T-helper 17 cell (primary cell): ENCODE measurements at regions not wholly inside any gene's neighbourhood (a gene's known extent, or its start where the extent isn't known, plus 50 kb on each side); places are given as distances from the start of the nearest gene placed in this dataset.

ENCODE experiments used
- ATAC-seq: fragments of 150-1000 bp; cut with Tn5 transposase; 2 replicates; pipeline ENCODE4 v1.10.0; 2021; ENCODE audit warnings: mild to moderate bottlenecking, moderate library complexity
- DNase-seq, 3 donors: peaks; one replicate each; pipeline versions ENCODE4 v3.0.0 to v3.0.0-alpha.2; 2020 to 2021
- H3K9me3 ChIP-seq: one replicate; pipeline ENCODE4 v1.7.0; 2013; ENCODE audit warnings: low read length, mild to moderate bottlenecking; ENCODE audit not compliant: control insufficient read depth, poor library complexity, severe bottlenecking
- H3K27ac Mint-ChIP-seq: one replicate; pipeline ENCODE4 v1.8.0; 2022; ENCODE audit warnings: mild to moderate bottlenecking, moderate library complexity, mixed read lengths
- H3K27me3 Mint-ChIP-seq: one replicate; pipeline ENCODE4 v1.8.0; 2022; ENCODE audit warnings: mixed read lengths
- H3K36me3 Mint-ChIP-seq: one replicate; pipeline ENCODE4 v1.8.0; 2022; ENCODE audit warnings: low read depth, mixed read lengths
- H3K4me1 Mint-ChIP-seq: one replicate; pipeline ENCODE4 v1.8.0; 2022; ENCODE audit warnings: mild to moderate bottlenecking, mixed read lengths
- H3K4me3 Mint-ChIP-seq: one replicate; pipeline ENCODE4 v1.8.0; 2022; ENCODE audit warnings: mild to moderate bottlenecking, moderate library complexity, mixed read lengths

- no peaks in the 10 kb centered on the region for H3K9me3 ChIP-seq
- no peak overlapping the region for H3K4me3 Mint-ChIP-seq
- H3K36me3 Mint-ChIP-seq = no peaks in the 10 kb centered on the region
- ATAC-seq (no peak), DNase-seq (no peak)
- no peaks in the 10 kb centered on the region for H3K27me3 Mint-ChIP-seq
- no peak overlapping the region for H3K27ac Mint-ChIP-seq
- H3K4me1 Mint-ChIP-seq = no peaks in the 10 kb centered on the region
These were observed 703.8 kb upstream of the KIF2B start for GRCh38 chr17:53118948-53119347.

DNA sequence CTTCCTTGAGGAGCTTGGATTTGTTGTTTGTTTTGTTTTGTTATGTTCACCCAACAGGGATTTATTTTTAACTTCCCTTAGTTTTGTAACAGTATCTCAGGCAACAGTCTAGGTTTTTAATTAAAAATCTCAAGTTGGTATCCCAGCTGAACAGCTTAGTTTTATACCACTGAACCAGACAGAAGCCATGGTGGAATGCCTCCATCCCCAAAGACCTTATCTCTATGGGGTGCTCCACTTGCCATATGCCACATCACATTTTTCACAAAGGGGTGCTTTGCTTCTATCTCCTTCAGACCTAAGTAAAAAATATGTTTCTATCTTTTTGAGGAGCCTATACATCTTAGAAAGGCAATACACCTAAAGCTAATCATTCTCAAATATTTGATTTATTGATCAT is 715.8 kb upstream of the KIF2B start:
- Mint-ChIP-seq H3K4me3 (no peak overlapping the region), H3K36me3 (no peaks in the 10 kb centered on the region), H3K27me3 (no peaks in the 10 kb centered on the region), H3K27ac (no peak overlapping the region), H3K4me1 (no peaks in the 10 kb centered on the region)
- no peaks in the 10 kb centered on the region for H3K9me3 ChIP-seq
- DNase-seq (no peak), ATAC-seq (no peak)

GRCh38 chr17:53101706-53102105 is 721.0 kb upstream of the KIF2B start:
- no peaks in the 10 kb centered on the region for H3K36me3 Mint-ChIP-seq

GRCh38 chr17:53100126-53100525 is 722.6 kb upstream of the KIF2B start:
- no peak for ATAC-seq
- no peak for DNase-seq
- no peak overlapping the region for H3K4me3 Mint-ChIP-seq
- no peaks in the 10 kb centered on the region for H3K9me3 ChIP-seq
- H3K36me3 Mint-ChIP-seq = no peaks in the 10 kb centered on the region
- no peaks in the 10 kb centered on the region for H3K27me3 Mint-ChIP-seq
- H3K4me1 Mint-ChIP-seq = no peaks in the 10 kb centered on the region
- H3K27ac Mint-ChIP-seq = no peak overlapping the region

More at GRCh38 chr17:53101706-53102105, 721.0 kb upstream of the KIF2B start:
- no peaks in the 10 kb centered on the region for H3K9me3 ChIP-seq
- Mint-ChIP-seq H3K4me3 (no peak overlapping the region), H3K4me1 (no peaks in the 10 kb centered on the region), H3K27ac (no peak overlapping the region), H3K27me3 (no peaks in the 10 kb centered on the region)
- no peak for DNase-seq
- ATAC-seq = no peak

DNA sequence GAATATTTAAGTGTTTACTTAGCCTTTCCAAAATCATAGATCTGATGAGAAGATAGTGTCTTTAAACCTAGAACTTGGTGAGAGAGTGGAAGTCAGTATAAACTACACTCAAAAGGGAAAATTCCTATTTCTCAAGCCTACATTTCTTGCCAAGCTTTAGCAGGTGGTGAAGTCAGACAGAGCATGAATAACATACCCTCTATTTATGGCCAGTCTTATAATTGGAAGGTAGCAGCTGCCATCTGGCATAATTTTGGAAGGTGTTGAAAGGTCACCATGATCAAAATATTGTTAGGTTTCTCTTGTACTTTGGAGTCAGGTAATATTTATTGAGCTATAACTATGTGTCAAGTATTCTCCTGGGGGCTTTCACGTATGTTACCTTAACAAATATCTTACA is 729.3 kb upstream of the KIF2B start:
- Mint-ChIP-seq H3K27me3 (no peaks in the 10 kb centered on the region), H3K4me1 (no peaks in the 10 kb centered on the region), H3K36me3 (no peaks in the 10 kb centered on the region), H3K27ac (no peak overlapping the region), H3K4me3 (no peak overlapping the region)
- H3K9me3 ChIP-seq = no peaks in the 10 kb centered on the region
- no peak for DNase-seq
- ATAC-seq = no peak

DNA sequence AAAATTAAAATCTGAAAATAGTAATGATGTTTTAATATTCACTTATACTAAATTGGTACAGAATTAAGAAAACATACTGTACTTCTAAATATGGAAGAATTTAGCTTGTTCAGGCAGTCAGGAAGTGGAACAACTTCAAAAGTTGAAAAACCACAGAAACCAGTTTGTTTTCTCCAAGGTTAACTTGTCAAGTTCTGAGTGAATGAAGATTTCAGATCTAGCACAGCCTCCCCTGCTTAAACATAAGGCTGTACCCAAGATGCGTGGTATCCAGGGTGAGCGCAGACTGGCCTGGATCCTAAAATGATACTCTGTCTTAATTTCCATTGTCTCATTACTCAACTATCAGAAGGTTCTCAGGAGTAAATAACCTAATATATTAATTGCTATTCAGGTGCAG is 730.7 kb upstream of the KIF2B start:
- ATAC-seq (no peak), DNase-seq (no peak)
- Mint-ChIP-seq H3K4me3 (no peak overlapping the region), H3K27ac (no peak overlapping the region), H3K4me1 (no peaks in the 10 kb centered on the region), H3K27me3 (no peaks in the 10 kb centered on the region), H3K36me3 (no peaks in the 10 kb centered on the region)
- H3K9me3 ChIP-seq = no peaks in the 10 kb centered on the region

GRCh38 chr17:53090770-53091169 is 732.0 kb upstream of the KIF2B start:
- no peaks in the 10 kb centered on the region for H3K4me1 Mint-ChIP-seq
- DNase-seq (no peak), ATAC-seq (no peak)
- no peaks in the 10 kb centered on the region for H3K27me3 Mint-ChIP-seq
- H3K4me3 Mint-ChIP-seq = no peak overlapping the region
- H3K27ac Mint-ChIP-seq = no peak overlapping the region
- no peaks in the 10 kb centered on the region for H3K36me3 Mint-ChIP-seq
- H3K9me3 ChIP-seq = no peaks in the 10 kb centered on the region

- H3K9me3 ChIP-seq = no peaks in the 10 kb centered on the region
- Mint-ChIP-seq H3K36me3 (no peaks in the 10 kb centered on the region), H3K4me1 (no peaks in the 10 kb centered on the region), H3K27ac (no peak overlapping the region), H3K27me3 (no peaks in the 10 kb centered on the region), H3K4me3 (no peak overlapping the region)
- ATAC-seq (no peak), DNase-seq (no peak)
These were observed 734.2 kb upstream of the KIF2B start for GRCh38 chr17:53088481-53088880.

- Mint-ChIP-seq H3K4me3 (no peak overlapping the region), H3K36me3 (no peaks in the 10 kb centered on the region), H3K27me3 (no peaks in the 10 kb centered on the region), H3K4me1 (no peaks in the 10 kb centered on the region), H3K27ac (no peak overlapping the region)
- DNase-seq (no peak), ATAC-seq (no peak)
- no peaks in the 10 kb centered on the region for H3K9me3 ChIP-seq
These were observed 761.3 kb upstream of the KIF2B start for GRCh38 chr17:53061446-53061845.

DNA sequence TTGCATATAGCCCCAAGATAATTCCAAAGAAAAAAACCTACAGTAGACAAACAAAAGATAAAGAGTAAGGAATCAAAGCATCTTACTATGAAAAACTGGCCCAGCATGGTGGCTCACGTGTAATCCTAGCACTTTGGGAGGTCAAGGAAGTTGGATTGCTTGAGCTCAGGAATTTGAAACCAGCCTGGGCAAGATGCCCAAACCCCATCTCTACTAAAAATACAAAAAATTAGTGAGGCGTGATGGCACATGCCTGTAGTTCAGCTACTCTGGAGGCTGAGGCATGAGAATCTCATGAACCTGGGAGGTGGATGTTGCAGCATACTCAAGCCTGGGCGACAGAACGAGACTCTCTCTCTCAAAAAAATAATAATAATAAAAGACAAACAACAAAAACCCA is 764.7 kb upstream of the KIF2B start:
- no peaks in the 10 kb centered on the region for H3K9me3 ChIP-seq
- H3K4me3 Mint-ChIP-seq = no peak overlapping the region
- DNase-seq (no peak), ATAC-seq (no peak)
- H3K27me3 Mint-ChIP-seq = no peaks in the 10 kb centered on the region
- no peaks in the 10 kb centered on the region for H3K4me1 Mint-ChIP-seq
- H3K36me3 Mint-ChIP-seq = no peaks in the 10 kb centered on the region
- H3K27ac Mint-ChIP-seq = no peak overlapping the region

DNA sequence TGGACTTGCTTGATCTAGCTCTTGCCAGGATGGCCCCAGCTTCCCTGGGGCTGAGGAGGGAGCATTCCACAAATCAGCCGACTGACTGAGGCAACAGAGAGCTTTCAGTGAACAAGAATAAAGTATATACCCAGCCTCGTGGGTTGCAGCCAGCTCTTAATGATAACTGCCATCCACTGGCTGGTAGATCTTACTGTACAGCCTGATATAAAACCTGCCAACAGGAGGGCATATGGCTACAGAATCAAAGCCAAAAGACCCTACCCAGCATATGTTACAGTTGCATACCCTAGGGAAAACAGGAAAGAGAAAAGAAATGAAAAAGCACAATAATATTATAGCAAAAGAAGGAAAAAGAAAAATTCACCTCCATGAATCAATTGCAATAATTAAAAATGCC is 775.9 kb upstream of the KIF2B start:
- Mint-ChIP-seq H3K4me3 (no peak overlapping the region), H3K36me3 (no peaks in the 10 kb centered on the region), H3K27me3 (no peaks in the 10 kb centered on the region), H3K27ac (no peak overlapping the region), H3K4me1 (no peaks in the 10 kb centered on the region)
- no peak for DNase-seq
- no peaks in the 10 kb centered on the region for H3K9me3 ChIP-seq
- no peak for ATAC-seq

- no peaks in the 10 kb centered on the region for H3K36me3 Mint-ChIP-seq
- H3K27ac Mint-ChIP-seq = no peak overlapping the region
- no peaks in the 10 kb centered on the region for H3K4me1 Mint-ChIP-seq
- no peak for DNase-seq
- no peak for ATAC-seq
- H3K9me3 ChIP-seq = peaks cover 2% of the 10 kb centered on the region
- H3K4me3 Mint-ChIP-seq = no peak overlapping the region
- no peaks in the 10 kb centered on the region for H3K27me3 Mint-ChIP-seq
These were observed 782.7 kb upstream of the KIF2B start for GRCh38 chr17:53039981-53040380.

DNA sequence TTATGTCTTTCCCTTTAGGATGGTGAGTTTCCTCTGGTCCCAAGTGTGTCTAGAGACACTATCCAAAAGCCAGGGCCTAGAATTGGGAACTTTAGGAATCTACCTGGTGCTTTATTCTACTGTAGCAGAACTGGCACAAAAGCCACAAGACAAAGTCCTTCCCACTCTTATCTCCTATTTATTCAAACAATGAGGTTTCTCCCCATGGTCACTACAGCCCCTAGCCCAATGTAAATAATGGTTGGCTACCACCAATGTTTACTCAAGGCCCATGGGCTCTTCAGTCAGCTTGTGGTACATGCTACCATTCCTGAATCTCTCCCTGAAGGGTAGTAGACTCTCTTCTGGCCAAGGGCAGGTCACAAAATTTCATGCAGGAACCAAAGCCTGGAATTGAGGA is 789.4 kb upstream of the KIF2B start:
- Mint-ChIP-seq H3K4me3 (no peak overlapping the region), H3K4me1 (no peaks in the 10 kb centered on the region), H3K27ac (no peak overlapping the region), H3K27me3 (no peaks in the 10 kb centered on the region), H3K36me3 (no peaks in the 10 kb centered on the region)
- DNase-seq (no peak), ATAC-seq (no peak)
- H3K9me3 ChIP-seq = no peaks in the 10 kb centered on the region

DNA sequence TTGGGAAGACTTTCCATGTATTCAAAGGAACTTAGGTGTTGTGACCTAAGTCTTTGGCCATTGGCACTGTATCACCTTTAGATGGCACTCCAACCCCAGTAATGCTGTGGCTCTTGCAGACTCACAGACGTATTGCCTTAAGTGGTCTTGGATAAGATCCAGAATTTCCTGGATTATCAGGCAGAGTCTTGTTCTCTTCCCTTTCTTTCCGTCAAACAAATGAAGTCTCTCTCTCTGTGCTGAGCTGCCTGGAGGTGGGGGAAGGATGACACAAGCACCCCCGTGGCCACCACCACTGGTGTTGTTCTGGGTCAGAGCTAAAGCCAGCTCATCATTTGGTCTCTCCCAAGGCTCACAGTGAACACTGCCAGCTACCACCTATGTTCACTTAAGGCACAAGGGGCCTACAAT is 789.9 kb upstream of the KIF2B start:
- Mint-ChIP-seq H3K27me3 (no peaks in the 10 kb centered on the region), H3K27ac (no peak overlapping the region), H3K4me1 (no peaks in the 10 kb centered on the region), H3K36me3 (no peaks in the 10 kb centered on the region), H3K4me3 (no peak overlapping the region)
- ATAC-seq = no peak
- DNase-seq = no peak
- no peaks in the 10 kb centered on the region for H3K9me3 ChIP-seq

GRCh38 chr17:53017227-53017626 is 805.5 kb upstream of the KIF2B start:
- Mint-ChIP-seq H3K27me3 (no peaks in the 10 kb centered on the region), H3K4me3 (no peak overlapping the region), H3K4me1 (no peaks in the 10 kb centered on the region), H3K27ac (no peak overlapping the region), H3K36me3 (no peaks in the 10 kb centered on the region)
- no peaks in the 10 kb centered on the region for H3K9me3 ChIP-seq
- DNase-seq (no peak), ATAC-seq (no peak)
